HCT116 (cell line): ENCODE measurements at regions not wholly inside any gene's neighbourhood (a gene's known extent, or its start where the extent isn't known, plus 50 kb on each side); places are given as distances from the start of the nearest gene placed in this dataset.

Experiments used
- EZH2 ChIP-seq: fragments of 200-600 bp; sonication (generic); IDR thresholded peaks from 2 replicates; pipeline ENCODE4 v1.6.1; 2017; ENCODE audit warnings: antibody characterized with exemption, mixed run types
- EZH2phosphoT487 ChIP-seq: fragments of 200-600 bp; IDR thresholded peaks from 2 replicates; pipeline ENCODE4 v1.6.1; 2018; ENCODE audit warnings: antibody characterized with exemption, borderline replicate concordance
- POLR2A ChIP-seq: IDR thresholded peaks from 2 replicates; pipeline ENCODE4 v1.7.0; 2011; ENCODE audit warnings: borderline replicate concordance; ENCODE audit not compliant: insufficient read depth, insufficient read length; ENCODE audit errors: extremely low read depth
- SRF ChIP-seq: IDR thresholded peaks from 2 replicates; pipeline ENCODE4 v1.6.1; 2012; ENCODE audit warnings: low read depth
- YY1 ChIP-seq: IDR thresholded peaks from 2 replicates; pipeline ENCODE4 v1.6.1; 2011; ENCODE audit warnings: low read length, low read depth, moderate library complexity, mild to moderate bottlenecking; ENCODE audit not compliant: insufficient replicate concordance; ENCODE audit errors: extremely low read depth
- TF ChIP-seq, protein P1 (sequence below): IDR thresholded peaks from 2 replicates; pipeline ENCODE4 v1.6.1; 2012; ENCODE audit warnings: low read depth
- TF ChIP-seq, protein P2 (sequence below), 3 experiments: fragments of 200-600 bp in 1 of 3; sonication (generic) in 1 of 3; IDR thresholded peaks in 2 of 3; conservative IDR thresholded peaks in 1 of 3; 2 replicates each; pipeline ENCODE4 v1.5.1; 2012 to 2017; ENCODE audit warnings: low read depth in 2 of 3, low read length in 2 of 3, antibody characterized with exemption in 1 of 3, borderline replicate concordance in 1 of 3, control low read depth in 1 of 3, mild to moderate bottlenecking in 1 of 3, mixed read lengths in 1 of 3, mixed run types in 1 of 3, moderate library complexity in 1 of 3; ENCODE audit not compliant: insufficient read depth in 1 of 3

DNA sequence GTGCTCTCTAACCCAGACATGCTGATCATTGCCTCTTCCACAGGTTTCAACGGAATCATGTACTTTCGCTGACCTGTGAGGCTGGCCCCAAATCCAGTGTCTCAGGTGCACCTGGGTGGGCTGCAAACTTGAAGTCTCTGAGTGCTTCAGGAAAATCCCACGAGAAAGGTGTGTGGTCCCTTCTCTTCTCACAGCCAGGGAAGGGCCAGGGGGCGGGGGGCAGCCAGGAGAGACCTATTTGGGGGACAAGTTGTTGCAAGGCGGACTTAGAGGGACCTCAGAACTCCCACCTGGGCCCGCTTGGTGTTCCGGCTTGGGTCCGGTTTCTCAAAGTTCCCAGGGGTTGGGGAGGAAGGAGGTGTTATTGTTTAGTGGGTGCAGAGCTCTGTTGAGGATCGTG is 80.0 kb downstream of the HMX1 start:
- TF ChIP-seq POLR2A = no peak
- TF ChIP-seq, protein P1, sequence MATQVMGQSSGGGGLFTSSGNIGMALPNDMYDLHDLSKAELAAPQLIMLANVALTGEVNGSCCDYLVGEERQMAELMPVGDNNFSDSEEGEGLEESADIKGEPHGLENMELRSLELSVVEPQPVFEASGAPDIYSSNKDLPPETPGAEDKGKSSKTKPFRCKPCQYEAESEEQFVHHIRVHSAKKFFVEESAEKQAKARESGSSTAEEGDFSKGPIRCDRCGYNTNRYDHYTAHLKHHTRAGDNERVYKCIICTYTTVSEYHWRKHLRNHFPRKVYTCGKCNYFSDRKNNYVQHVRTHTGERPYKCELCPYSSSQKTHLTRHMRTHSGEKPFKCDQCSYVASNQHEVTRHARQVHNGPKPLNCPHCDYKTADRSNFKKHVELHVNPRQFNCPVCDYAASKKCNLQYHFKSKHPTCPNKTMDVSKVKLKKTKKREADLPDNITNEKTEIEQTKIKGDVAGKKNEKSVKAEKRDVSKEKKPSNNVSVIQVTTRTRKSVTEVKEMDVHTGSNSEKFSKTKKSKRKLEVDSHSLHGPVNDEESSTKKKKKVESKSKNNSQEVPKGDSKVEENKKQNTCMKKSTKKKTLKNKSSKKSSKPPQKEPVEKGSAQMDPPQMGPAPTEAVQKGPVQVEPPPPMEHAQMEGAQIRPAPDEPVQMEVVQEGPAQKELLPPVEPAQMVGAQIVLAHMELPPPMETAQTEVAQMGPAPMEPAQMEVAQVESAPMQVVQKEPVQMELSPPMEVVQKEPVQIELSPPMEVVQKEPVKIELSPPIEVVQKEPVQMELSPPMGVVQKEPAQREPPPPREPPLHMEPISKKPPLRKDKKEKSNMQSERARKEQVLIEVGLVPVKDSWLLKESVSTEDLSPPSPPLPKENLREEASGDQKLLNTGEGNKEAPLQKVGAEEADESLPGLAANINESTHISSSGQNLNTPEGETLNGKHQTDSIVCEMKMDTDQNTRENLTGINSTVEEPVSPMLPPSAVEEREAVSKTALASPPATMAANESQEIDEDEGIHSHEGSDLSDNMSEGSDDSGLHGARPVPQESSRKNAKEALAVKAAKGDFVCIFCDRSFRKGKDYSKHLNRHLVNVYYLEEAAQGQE = no peak
- TF ChIP-seq, protein P2, sequence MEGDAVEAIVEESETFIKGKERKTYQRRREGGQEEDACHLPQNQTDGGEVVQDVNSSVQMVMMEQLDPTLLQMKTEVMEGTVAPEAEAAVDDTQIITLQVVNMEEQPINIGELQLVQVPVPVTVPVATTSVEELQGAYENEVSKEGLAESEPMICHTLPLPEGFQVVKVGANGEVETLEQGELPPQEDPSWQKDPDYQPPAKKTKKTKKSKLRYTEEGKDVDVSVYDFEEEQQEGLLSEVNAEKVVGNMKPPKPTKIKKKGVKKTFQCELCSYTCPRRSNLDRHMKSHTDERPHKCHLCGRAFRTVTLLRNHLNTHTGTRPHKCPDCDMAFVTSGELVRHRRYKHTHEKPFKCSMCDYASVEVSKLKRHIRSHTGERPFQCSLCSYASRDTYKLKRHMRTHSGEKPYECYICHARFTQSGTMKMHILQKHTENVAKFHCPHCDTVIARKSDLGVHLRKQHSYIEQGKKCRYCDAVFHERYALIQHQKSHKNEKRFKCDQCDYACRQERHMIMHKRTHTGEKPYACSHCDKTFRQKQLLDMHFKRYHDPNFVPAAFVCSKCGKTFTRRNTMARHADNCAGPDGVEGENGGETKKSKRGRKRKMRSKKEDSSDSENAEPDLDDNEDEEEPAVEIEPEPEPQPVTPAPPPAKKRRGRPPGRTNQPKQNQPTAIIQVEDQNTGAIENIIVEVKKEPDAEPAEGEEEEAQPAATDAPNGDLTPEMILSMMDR (IDR thresholded peaks at IDR 0.05 in 2 of 3, conservative IDR thresholded peaks at IDR 0.05 in 1 of 3; ENCODE audit: borderline replicate concordance in 1 of 3, insufficient read depth in 1 of 3, low read depth in 2 of 3, low read length in 2 of 3) = no peak
- TF ChIP-seq YY1 = no peak
- no peak for TF ChIP-seq EZH2
- no peak for TF ChIP-seq EZH2phosphoT487
- TF ChIP-seq SRF = no peak
